ENCODE measurements at regions not wholly inside any gene's neighbourhood (a gene's known extent, or its start where the extent isn't known, plus 50 kb on each side); places are given as distances from the start of the nearest gene placed in this dataset.

- no peaks in the 10 kb centered on the region for H3K9me3 ChIP-seq
- no peak overlapping the region for H3K4me3 ChIP-seq
- WGBS, 2 donors: 72 to 77% methylated on average over 2 of the region's 2 CpGs
- no peak for DNase-seq
- ATAC-seq (ENCODE audit: low FRiP score in 2 of 2): no peak
- no peaks in the 10 kb centered on the region for H3K27me3 ChIP-seq
- no peaks in the 10 kb centered on the region for H3K36me3 ChIP-seq
- no peak overlapping the region for H3K27ac ChIP-seq
- no peaks in the 10 kb centered on the region for H3K4me1 ChIP-seq
- TF ChIP-seq EP300 (IDR thresholded peaks at IDR 0.05) (no peak), CTCF (IDR thresholded peaks at IDR 0.05) (no peak), POLR2A (IDR thresholded peaks at IDR 0.05) (no peak), POLR2AphosphoS5 (IDR thresholded peaks at IDR 0.05) (no peak)
These were observed 213.4 kb upstream of the ARSJ start for GRCh38 chr4:114192854-114193253.

- ATAC-seq (ENCODE audit: low FRiP score in 2 of 2): no peak
- Histone ChIP-seq H3K27ac (no peak overlapping the region), H3K27me3 (no peaks in the 10 kb centered on the region), H3K36me3 (no peaks in the 10 kb centered on the region), H3K9me3 (no peaks in the 10 kb centered on the region), H3K4me3 (no peak overlapping the region), H3K4me1 (no peaks in the 10 kb centered on the region)
- TF ChIP-seq POLR2A (IDR thresholded peaks at IDR 0.05) (no peak), EP300 (IDR thresholded peaks at IDR 0.05) (no peak), CTCF (IDR thresholded peaks at IDR 0.05) (no peak), POLR2AphosphoS5 (IDR thresholded peaks at IDR 0.05) (no peak)
- no peak for DNase-seq
- 49 to 54% methylated on average over 5 of the region's 5 CpGs for WGBS, 2 donors
These were observed 214.4 kb upstream of the ARSJ start for GRCh38 chr4:114193624-114194399.

GRCh38 chr4:114196606-114197005, 217.2 kb upstream of the ARSJ start:
- no peak for DNase-seq

GRCh38 chr4:114200026-114200425, 220.6 kb upstream of the ARSJ start:
- no peak for ATAC-seq (ENCODE audit: low FRiP score in 2 of 2)
- no peak for DNase-seq
- Histone ChIP-seq H3K9me3 (no peaks in the 10 kb centered on the region), H3K4me3 (no peak overlapping the region), H3K36me3 (no peaks in the 10 kb centered on the region), H3K4me1 (no peaks in the 10 kb centered on the region), H3K27me3 (no peaks in the 10 kb centered on the region), H3K27ac (no peak overlapping the region)
- TF ChIP-seq POLR2A (IDR thresholded peaks at IDR 0.05) (no peak), POLR2AphosphoS5 (IDR thresholded peaks at IDR 0.05) (no peak), EP300 (IDR thresholded peaks at IDR 0.05) (no peak), CTCF (IDR thresholded peaks at IDR 0.05) (no peak)
- WGBS, 2 donors: 86 to 93% methylated on average over 3 of the region's 3 CpGs

More at GRCh38 chr4:114196606-114197005, 217.2 kb upstream of the ARSJ start:
- H3K4me3 ChIP-seq: no peak overlapping the region
- TF ChIP-seq POLR2A (IDR thresholded peaks at IDR 0.05): no peak
- no peak for TF ChIP-seq POLR2AphosphoS5 (IDR thresholded peaks at IDR 0.05)
- no peak for TF ChIP-seq EP300 (IDR thresholded peaks at IDR 0.05)
- no peaks in the 10 kb centered on the region for H3K4me1 ChIP-seq
- H3K9me3 ChIP-seq: no peaks in the 10 kb centered on the region
- no peaks in the 10 kb centered on the region for H3K27me3 ChIP-seq
- WGBS, 2 donors: 90 to 93% methylated on average over 2 of the region's 2 CpGs
- ATAC-seq (ENCODE audit: low FRiP score in 2 of 2): no peak
- no peaks in the 10 kb centered on the region for H3K36me3 ChIP-seq
- H3K27ac ChIP-seq: no peak overlapping the region

GRCh38 chr4:114205261-114205660, 225.8 kb upstream of the ARSJ start:
- Histone ChIP-seq H3K4me3 (no peak overlapping the region), H3K27ac (no peak overlapping the region), H3K36me3 (no peaks in the 10 kb centered on the region), H3K4me1 (no peaks in the 10 kb centered on the region), H3K27me3 (no peaks in the 10 kb centered on the region), H3K9me3 (no peaks in the 10 kb centered on the region)
- 86 to 91% methylated on average over 1 of the region's 1 CpG for WGBS, 2 donors
- TF ChIP-seq POLR2AphosphoS5 (IDR thresholded peaks at IDR 0.05): no peak
- TF ChIP-seq CTCF (IDR thresholded peaks at IDR 0.05): no peak
- TF ChIP-seq POLR2A (IDR thresholded peaks at IDR 0.05): no peak
- TF ChIP-seq EP300 (IDR thresholded peaks at IDR 0.05): no peak
- ATAC-seq (ENCODE audit: low FRiP score in 2 of 2): no peak
- no peak for DNase-seq

Data from upper lobe of left lung (tissue), 6 donors.